GM23248 (cell line): ENCODE measurements at regions not wholly inside any gene's neighbourhood (a gene's known extent, or its start where the extent isn't known, plus 50 kb on each side); places are given as distances from the start of the nearest gene placed in this dataset.

Source experiments
- DNase-seq: peaks from one replicate; pipeline ENCODE4 v3.0.0-alpha.2; 2015
- H2AFZ ChIP-seq: fragments of 200-600 bp; sonication (generic); 2 replicates; pipeline ENCODE4 v1.6.1; 2016; ENCODE audit warnings: antibody characterized with exemption
- H3F3A ChIP-seq: fragments of 200-600 bp; sonication (generic); 2 replicates; pipeline ENCODE4 v1.6.1; 2016; ENCODE audit warnings: mild to moderate bottlenecking, antibody characterized with exemption, mixed run types; ENCODE audit not compliant: insufficient read depth
- H3K27ac ChIP-seq: fragments of 200-600 bp; sonication (generic); 2 replicates; pipeline ENCODE4 v1.5.1; 2016; ENCODE audit warnings: mild to moderate bottlenecking
- H3K27me3 ChIP-seq: fragments of 200-600 bp; sonication (generic); replicated peaks from 2 replicates; pipeline ENCODE4 v1.6.1; 2016; ENCODE audit warnings: mild to moderate bottlenecking; ENCODE audit not compliant: insufficient read depth
- H3K36me3 ChIP-seq: fragments of 200-600 bp; sonication (generic); 2 replicates; pipeline ENCODE4 v1.6.1; 2016; ENCODE audit warnings: low read depth, mild to moderate bottlenecking
- H3K4me1 ChIP-seq: fragments of 200-600 bp; sonication (generic); 2 replicates; pipeline ENCODE4 v1.6.1; 2016; ENCODE audit warnings: mild to moderate bottlenecking; ENCODE audit not compliant: insufficient read depth
- H3K4me2 ChIP-seq: fragments of 200-600 bp; sonication (generic); one replicate; pipeline ENCODE4 v1.6.1; 2016; ENCODE audit warnings: mild to moderate bottlenecking; ENCODE audit not compliant: unreplicated experiment
- H3K4me3 ChIP-seq: fragments of 200-600 bp; sonication (generic); 2 replicates; pipeline ENCODE4 v1.5.1; 2016; ENCODE audit warnings: mild to moderate bottlenecking
- H3K79me2 ChIP-seq: fragments of 200-600 bp; sonication (generic); 2 replicates; pipeline ENCODE4 v1.6.1; 2016; ENCODE audit warnings: mild to moderate bottlenecking; ENCODE audit not compliant: insufficient read depth
- H3K9ac ChIP-seq: fragments of 200-600 bp; sonication (generic); 2 replicates; pipeline ENCODE4 v1.6.1; 2016; ENCODE audit warnings: mild to moderate bottlenecking
- H3K9me2 ChIP-seq: fragments of 200-600 bp; sonication (generic); 2 replicates; pipeline ENCODE4 v1.6.1; 2016; ENCODE audit warnings: mixed run types, mild to moderate bottlenecking, moderate library complexity; ENCODE audit not compliant: insufficient read depth
- H3K9me3 ChIP-seq: fragments of 200-600 bp; sonication (generic); one replicate; pipeline ENCODE4 v1.6.1; 2017; ENCODE audit warnings: low read depth
- H4K20me1 ChIP-seq: fragments of 200-600 bp; sonication (generic); 2 replicates; pipeline ENCODE4 v1.6.0; 2016; ENCODE audit not compliant: insufficient read depth
- EZH2 ChIP-seq: fragments of 200-600 bp; sonication (generic); IDR thresholded peaks from 2 replicates; pipeline ENCODE4 v1.6.1; 2018; ENCODE audit warnings: antibody characterized with exemption, mild to moderate bottlenecking; ENCODE audit not compliant: insufficient read depth, poor library complexity, severe bottlenecking
- EZH2phosphoT487 ChIP-seq: fragments of 200-600 bp; sonication (generic); IDR thresholded peaks from 2 replicates; pipeline ENCODE4 v1.6.1; 2018; ENCODE audit warnings: antibody characterized with exemption, moderate library complexity, mild to moderate bottlenecking, low read depth; ENCODE audit not compliant: insufficient read depth
- WGBS, 2 experiments: methylation state at CpG; one replicate each; pipeline ENCODE4 v1.1.6; 2015 to 2017; ENCODE audit warnings: low lambda C conversion rate in 2 of 2, low coverage in 1 of 2; ENCODE audit errors: missing lambda C conversion rate in 2 of 2; 5-methylcytosine and 5-hydroxymethylcytosine counted together
- in situ Hi-C: fragments of 300-500 bp; cut with MboI; formaldehyde crosslinking; loops from 2 replicates; pipeline ENCODE4 v1.15.0; 2020

DNA sequence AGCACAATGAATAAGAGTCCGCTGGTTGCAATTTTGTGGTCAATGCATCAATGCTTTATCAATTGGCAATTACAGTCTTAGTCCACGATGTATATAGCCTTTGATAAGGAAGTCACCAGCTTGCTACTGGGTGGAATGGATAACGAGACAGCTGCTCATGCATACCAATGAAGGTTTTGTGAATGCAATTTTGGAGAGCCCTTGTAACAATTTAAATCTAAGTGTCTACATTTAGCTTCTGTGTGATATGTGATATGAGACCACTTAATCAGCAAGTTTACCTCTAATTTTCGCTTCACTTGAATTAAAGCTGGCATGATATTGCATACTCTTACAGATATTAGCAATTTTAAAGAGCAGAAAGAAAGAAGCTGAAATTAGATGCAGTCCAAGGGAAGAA is 543.9 kb downstream of the RNF144B start:
- no peak overlapping the region for H3K27ac ChIP-seq
- 24 to 29% methylated on average over 4 of the region's 4 CpGs for WGBS, 2 experiments

GRCh38 chr6:18958146-18958545 is 571.0 kb downstream of the RNF144B start:
- Histone ChIP-seq H2AFZ (no peak overlapping the region), H3K9me3 (no peaks in the 10 kb centered on the region), H3K27me3 (no peaks in the 10 kb centered on the region), H3K27ac (no peak overlapping the region), H4K20me1 (no peaks in the 10 kb centered on the region), H3K4me2 (no peak overlapping the region), H3K9me2 (no peaks in the 10 kb centered on the region), H3K4me3 (no peak overlapping the region), H3K79me2 (no peaks in the 10 kb centered on the region), H3K4me1 (no peaks in the 10 kb centered on the region), H3F3A (no peaks in the 10 kb centered on the region), H3K9ac (no peak overlapping the region), H3K36me3 (no peaks in the 10 kb centered on the region)
- 46 to 58% methylated on average over 1 of the region's 1 CpG for WGBS, 2 experiments
- TF ChIP-seq EZH2 (no peak), EZH2phosphoT487 (no peak)
- no peak for DNase-seq
- in situ Hi-C loops: no loop called here

More for the DNA sequence above, 543.9 kb downstream of the RNF144B start:
- H3K9me3 ChIP-seq: no peaks in the 10 kb centered on the region
- in situ Hi-C loops: no loop called here
- no peaks in the 10 kb centered on the region for H3K4me1 ChIP-seq
- no peak overlapping the region for H3K9ac ChIP-seq
- TF ChIP-seq EZH2phosphoT487 (no peak), EZH2 (no peak)
- no peak overlapping the region for H3K4me3 ChIP-seq
- H2AFZ ChIP-seq: no peak overlapping the region
- H4K20me1 ChIP-seq: no peaks in the 10 kb centered on the region
- H3K4me2 ChIP-seq: no peak overlapping the region
- no peaks in the 10 kb centered on the region for H3K27me3 ChIP-seq
- H3K79me2 ChIP-seq: no peaks in the 10 kb centered on the region
- H3F3A ChIP-seq: no peaks in the 10 kb centered on the region
- no peaks in the 10 kb centered on the region for H3K9me2 ChIP-seq
- no peaks in the 10 kb centered on the region for H3K36me3 ChIP-seq
- DNase-seq: no peak

- no peaks in the 10 kb centered on the region for H3K36me3 ChIP-seq
- no peaks in the 10 kb centered on the region for H4K20me1 ChIP-seq
- H3K9me3 ChIP-seq: no peaks in the 10 kb centered on the region
- H3K4me3 ChIP-seq: no peak overlapping the region
- no peaks in the 10 kb centered on the region for H3K27me3 ChIP-seq
- WGBS, 2 experiments: 0 to 3% methylated on average over 2 of the region's 2 CpGs
- H3K9me2 ChIP-seq: no peaks in the 10 kb centered on the region
- DNase-seq: no peak
- H3K4me2 ChIP-seq: no peak overlapping the region
- H3K27ac ChIP-seq: no peak overlapping the region
- in situ Hi-C loops: no loop called here
- no peaks in the 10 kb centered on the region for H3F3A ChIP-seq
- H3K79me2 ChIP-seq: no peaks in the 10 kb centered on the region
- H2AFZ ChIP-seq: no peak overlapping the region
- no peak for TF ChIP-seq EZH2phosphoT487
- no peak for TF ChIP-seq EZH2
- no peak overlapping the region for H3K9ac ChIP-seq
- no peaks in the 10 kb centered on the region for H3K4me1 ChIP-seq
These were observed 574.4 kb downstream of the RNF144B start for GRCh38 chr6:18961566-18961965.

DNA sequence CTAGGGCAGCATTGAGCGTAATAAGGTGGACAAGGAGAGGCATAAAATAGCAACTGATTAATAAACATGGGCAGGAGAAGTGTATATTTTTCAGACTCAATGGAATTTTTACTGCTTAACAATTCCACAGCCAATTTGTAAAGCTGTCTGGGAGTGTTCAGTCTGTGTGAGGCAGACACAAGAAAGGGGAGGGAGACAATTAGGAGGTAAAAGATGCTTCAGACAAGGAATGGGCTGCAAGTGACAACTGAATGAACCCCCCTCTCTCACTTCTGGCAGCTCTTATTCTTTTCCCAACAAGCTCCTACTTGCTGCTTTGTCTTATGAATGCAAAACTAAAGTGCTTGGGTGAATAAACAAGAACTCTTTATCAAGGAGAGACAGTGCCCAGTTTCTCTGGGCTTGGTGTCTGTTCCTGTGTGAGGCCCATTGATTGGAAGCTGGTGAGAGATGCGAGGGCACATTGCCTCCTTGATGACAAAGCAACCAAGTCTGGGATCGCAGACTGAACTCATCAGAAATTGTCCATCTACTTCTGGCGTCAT is 575.3 kb downstream of the RNF144B start:
- WGBS, 2 experiments: 41 to 43% methylated on average over 4 of the region's 4 CpGs

GRCh38 chr6:18963439-18963838 is 576.3 kb downstream of the RNF144B start:
- H4K20me1 ChIP-seq: no peaks in the 10 kb centered on the region
- in situ Hi-C loops: no loop called here
- H2AFZ ChIP-seq: no peak overlapping the region
- H3K4me1 ChIP-seq: no peaks in the 10 kb centered on the region
- no peak overlapping the region for H3K4me2 ChIP-seq
- no peaks in the 10 kb centered on the region for H3K9me2 ChIP-seq
- H3K36me3 ChIP-seq: no peaks in the 10 kb centered on the region
- no peak for TF ChIP-seq EZH2
- TF ChIP-seq EZH2phosphoT487: no peak
- no peak for DNase-seq
- no peaks in the 10 kb centered on the region for H3K9me3 ChIP-seq
- 38 to 52% methylated on average over 3 of the region's 3 CpGs for WGBS, 2 experiments
- no peak overlapping the region for H3K9ac ChIP-seq
- no peak overlapping the region for H3K27ac ChIP-seq
- H3K27me3 ChIP-seq: no peaks in the 10 kb centered on the region
- H3K4me3 ChIP-seq: no peak overlapping the region
- H3K79me2 ChIP-seq: no peaks in the 10 kb centered on the region
- no peaks in the 10 kb centered on the region for H3F3A ChIP-seq

More for the DNA sequence above, 575.3 kb downstream of the RNF144B start:
- H3K36me3 ChIP-seq: no peaks in the 10 kb centered on the region
- no peak for DNase-seq
- TF ChIP-seq EZH2phosphoT487: no peak
- TF ChIP-seq EZH2: no peak
- in situ Hi-C loops: no loop called here
- no peaks in the 10 kb centered on the region for H3K4me1 ChIP-seq
- H3K27me3 ChIP-seq: no peaks in the 10 kb centered on the region
- no peaks in the 10 kb centered on the region for H3K79me2 ChIP-seq
- no peak overlapping the region for H2AFZ ChIP-seq
- no peak overlapping the region for H3K27ac ChIP-seq
- no peak overlapping the region for H3K4me3 ChIP-seq
- H3K4me2 ChIP-seq: no peak overlapping the region
- no peak overlapping the region for H3K9ac ChIP-seq
- H3K9me2 ChIP-seq: no peaks in the 10 kb centered on the region
- no peaks in the 10 kb centered on the region for H3K9me3 ChIP-seq
- no peaks in the 10 kb centered on the region for H4K20me1 ChIP-seq
- no peaks in the 10 kb centered on the region for H3F3A ChIP-seq
